ENCODE measurements at regions not wholly inside any gene's neighbourhood (a gene's known extent, or its start where the extent isn't known, plus 50 kb on each side); places are given as distances from the start of the nearest gene placed in this dataset.
"Not testable (repeated sequence)": the region's sequence is repeated elsewhere in the genome, so short reads cannot be mapped to it uniquely, and the experiment has no call there.

DNA sequence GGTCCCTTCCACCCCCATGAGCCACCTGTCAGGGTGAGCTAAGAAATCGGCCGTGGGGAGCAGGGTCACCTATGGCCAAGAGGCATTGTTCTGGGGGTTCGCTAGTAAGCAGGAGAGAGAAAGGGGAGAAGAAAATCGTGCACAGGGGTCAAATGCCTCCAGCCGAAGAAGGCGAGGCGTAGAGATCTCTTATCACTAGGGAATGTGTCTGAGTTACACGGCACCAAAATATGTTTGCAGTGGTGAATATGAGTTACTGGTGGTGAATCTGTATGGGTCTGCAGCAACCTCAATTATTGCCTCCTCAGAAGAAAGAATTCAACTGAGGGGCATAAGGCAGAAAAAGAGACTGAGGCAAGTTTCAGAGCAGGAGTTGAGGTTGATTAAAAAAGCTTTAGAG is 54.2 kb upstream of the RABGAP1L start:
- no peaks in the 10 kb centered on the region for H3K36me3 ChIP-seq
- H3K27ac ChIP-seq, result no peak overlapping the region
- WGBS, 3 donors, result 84 to 88% (median 86%) methylated on average over 8 of the region's 8 CpGs
- TF ChIP-seq POLR2A (IDR thresholded peaks at IDR 0.05), result no peak
- TF ChIP-seq EP300 (IDR thresholded peaks at IDR 0.05), result no peak
- TF ChIP-seq, protein P1, sequence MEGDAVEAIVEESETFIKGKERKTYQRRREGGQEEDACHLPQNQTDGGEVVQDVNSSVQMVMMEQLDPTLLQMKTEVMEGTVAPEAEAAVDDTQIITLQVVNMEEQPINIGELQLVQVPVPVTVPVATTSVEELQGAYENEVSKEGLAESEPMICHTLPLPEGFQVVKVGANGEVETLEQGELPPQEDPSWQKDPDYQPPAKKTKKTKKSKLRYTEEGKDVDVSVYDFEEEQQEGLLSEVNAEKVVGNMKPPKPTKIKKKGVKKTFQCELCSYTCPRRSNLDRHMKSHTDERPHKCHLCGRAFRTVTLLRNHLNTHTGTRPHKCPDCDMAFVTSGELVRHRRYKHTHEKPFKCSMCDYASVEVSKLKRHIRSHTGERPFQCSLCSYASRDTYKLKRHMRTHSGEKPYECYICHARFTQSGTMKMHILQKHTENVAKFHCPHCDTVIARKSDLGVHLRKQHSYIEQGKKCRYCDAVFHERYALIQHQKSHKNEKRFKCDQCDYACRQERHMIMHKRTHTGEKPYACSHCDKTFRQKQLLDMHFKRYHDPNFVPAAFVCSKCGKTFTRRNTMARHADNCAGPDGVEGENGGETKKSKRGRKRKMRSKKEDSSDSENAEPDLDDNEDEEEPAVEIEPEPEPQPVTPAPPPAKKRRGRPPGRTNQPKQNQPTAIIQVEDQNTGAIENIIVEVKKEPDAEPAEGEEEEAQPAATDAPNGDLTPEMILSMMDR (IDR thresholded peaks at IDR 0.05), result no peak
- no peaks in the 10 kb centered on the region for H3K27me3 ChIP-seq
- H3K9me3 ChIP-seq, result no peaks in the 10 kb centered on the region
- intact Hi-C loops (cut with DNase I), result no loop called here
- H3K4me1 ChIP-seq (ENCODE audit: insufficient read depth), result no peaks in the 10 kb centered on the region
- no peak overlapping the region for H3K4me3 ChIP-seq
- DNase-seq, result no peak

DNA sequence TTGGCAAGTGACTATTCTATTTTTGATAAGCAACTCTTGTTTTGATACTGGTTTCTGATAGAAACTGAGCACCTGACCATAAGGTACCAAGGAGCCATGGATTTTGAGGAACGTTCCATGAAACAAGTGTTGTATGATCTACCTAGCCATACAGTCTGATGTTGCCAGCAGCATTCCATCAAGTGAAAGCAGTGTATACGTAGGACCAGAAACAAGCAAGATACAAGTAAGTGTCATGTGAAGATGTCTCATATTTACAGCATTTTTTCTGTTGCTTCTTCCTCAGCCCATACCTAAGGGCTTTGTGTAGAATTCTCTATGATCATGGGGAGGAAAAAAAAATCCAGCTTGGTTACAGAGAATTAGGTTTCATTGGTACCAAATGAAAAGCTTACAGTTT is 55.6 kb upstream of the RABGAP1L start:
- no peak for DNase-seq
- Histone ChIP-seq H3K9me3 (no peaks in the 10 kb centered on the region), H3K27me3 (no peaks in the 10 kb centered on the region), H3K4me3 (no peak overlapping the region), H3K27ac (no peak overlapping the region), H3K4me1 (ENCODE audit: insufficient read depth) (no peaks in the 10 kb centered on the region), H3K36me3 (no peaks in the 10 kb centered on the region)
- TF ChIP-seq EP300 (IDR thresholded peaks at IDR 0.05) (no peak), POLR2A (IDR thresholded peaks at IDR 0.05) (no peak)
- TF ChIP-seq, protein P1 (IDR thresholded peaks at IDR 0.05), result no peak
- intact Hi-C loops (cut with DNase I), result no loop called here
- WGBS, 3 donors, result 82 to 87% (median 83%) methylated on average over 2 of the region's 2 CpGs

DNA sequence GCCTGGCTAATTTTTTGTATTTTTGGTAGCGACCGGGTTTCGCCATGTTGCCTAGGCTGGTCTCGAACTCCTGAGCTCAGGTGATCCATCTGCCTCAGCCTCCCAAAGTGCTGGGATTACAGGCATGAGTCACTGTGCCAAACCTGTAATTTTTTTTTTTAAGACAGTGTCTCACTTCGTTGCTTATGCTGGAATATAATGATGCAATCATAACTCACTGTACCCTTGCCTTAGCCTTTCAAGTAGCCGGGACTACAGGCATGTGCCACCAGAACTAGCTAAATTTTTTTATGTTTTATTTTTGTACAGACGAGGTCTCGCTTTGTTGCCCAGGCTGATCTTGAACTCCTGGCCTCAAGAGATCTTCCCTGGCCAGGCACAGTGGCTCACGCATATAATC is 57.3 kb upstream of the RABGAP1L start:
- intact Hi-C loops (cut with DNase I); H3K27ac ChIP-seq; H3K27me3 ChIP-seq; H3K4me3 ChIP-seq; H3K4me1 ChIP-seq (ENCODE audit: insufficient read depth); DNase-seq; H3K36me3 ChIP-seq; H3K9me3 ChIP-seq: not testable (repeated sequence)
- 86 to 94% (median 89%) methylated on average over 9 of the region's 9 CpGs for WGBS, 3 donors

DNA sequence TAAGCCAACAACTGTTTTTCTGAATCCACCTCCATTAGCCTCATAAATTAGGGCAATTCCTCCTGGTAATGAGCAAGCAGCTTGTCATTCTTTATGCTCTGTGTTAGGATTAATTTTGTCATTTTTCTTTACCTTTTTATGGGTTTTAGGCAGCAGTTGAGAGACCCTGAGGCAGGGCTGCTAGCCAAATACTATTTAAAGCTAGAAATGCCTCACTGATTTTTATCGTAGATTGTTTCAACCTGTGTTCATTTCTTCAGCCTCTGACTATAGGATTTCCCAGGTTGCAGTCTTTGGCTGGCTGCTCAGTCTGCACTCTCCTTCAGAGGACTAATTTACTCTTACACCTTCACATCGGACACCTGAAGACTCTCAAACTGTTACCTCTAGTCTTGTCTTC is 61.9 kb upstream of the RABGAP1L start:
- no peaks in the 10 kb centered on the region for H3K4me1 ChIP-seq (ENCODE audit: insufficient read depth)
- WGBS, 3 donors, result 63 to 86% (median 75%) methylated on average over 2 of the region's 2 CpGs
- no peaks in the 10 kb centered on the region for H3K27me3 ChIP-seq
- TF ChIP-seq EP300 (IDR thresholded peaks at IDR 0.05) (no peak), POLR2A (IDR thresholded peaks at IDR 0.05) (no peak)
- TF ChIP-seq, protein P1 (IDR thresholded peaks at IDR 0.05), result no peak
- no peak for DNase-seq
- H3K9me3 ChIP-seq, result no peaks in the 10 kb centered on the region
- no peak overlapping the region for H3K27ac ChIP-seq
- H3K4me3 ChIP-seq, result no peak overlapping the region
- no peaks in the 10 kb centered on the region for H3K36me3 ChIP-seq
- intact Hi-C loops (cut with DNase I), result no loop called here

DNA sequence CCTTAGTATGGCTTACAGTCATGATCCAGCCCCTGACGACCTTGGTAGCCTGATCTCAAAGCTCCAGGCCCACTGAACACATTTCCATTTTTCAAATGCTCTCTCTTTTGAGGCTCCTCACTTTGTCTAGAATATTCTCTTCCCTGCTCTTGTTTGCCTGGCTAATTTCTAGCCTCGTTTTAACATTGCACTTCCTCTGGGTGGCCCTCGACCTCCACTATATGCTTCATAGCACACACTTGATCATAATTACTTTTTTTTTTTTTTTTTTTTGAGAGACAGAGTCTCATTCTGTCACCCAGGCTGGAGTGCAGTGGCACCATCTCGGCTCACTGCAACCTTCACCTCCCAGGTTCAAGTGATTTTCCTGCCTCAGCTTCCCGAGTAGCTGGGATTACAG is 65.5 kb upstream of the RABGAP1L start:
- DNase-seq; H3K36me3 ChIP-seq; H3K27me3 ChIP-seq; H3K4me3 ChIP-seq; H3K27ac ChIP-seq; H3K4me1 ChIP-seq (ENCODE audit: insufficient read depth); H3K9me3 ChIP-seq; intact Hi-C loops (cut with DNase I): not testable (repeated sequence)
- WGBS, 3 donors, result 74 to 84% (median 81%) methylated on average over 5 of the region's 5 CpGs

DNA sequence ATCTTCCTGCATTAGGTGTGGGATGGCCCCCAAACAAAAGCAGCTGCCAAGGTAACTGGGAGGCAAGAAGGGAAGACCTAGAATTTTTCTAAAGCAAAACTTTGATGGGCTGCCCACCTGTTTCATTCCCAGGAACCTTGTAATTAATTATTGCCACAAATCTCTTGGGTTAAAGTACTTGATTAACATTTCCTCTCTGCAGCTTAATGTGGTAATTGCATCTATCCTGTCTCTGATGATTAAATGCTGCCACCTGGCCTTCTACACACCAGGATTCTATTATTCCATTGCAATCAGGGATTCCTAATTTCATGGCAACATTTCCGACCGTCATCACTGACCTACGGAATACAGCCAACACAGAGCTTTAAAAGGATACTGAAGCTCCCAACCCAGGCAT is 68.3 kb upstream of the RC3H1 start:
- WGBS, 3 donors, result 88 to 100% (median 93%) methylated on average over 3 of the region's 3 CpGs
- intact Hi-C loops (cut with DNase I), result no loop called here
- no peak overlapping the region for H3K4me3 ChIP-seq
- no peak overlapping the region for H3K27ac ChIP-seq
- H3K27me3 ChIP-seq, result no peaks in the 10 kb centered on the region
- no peaks in the 10 kb centered on the region for H3K36me3 ChIP-seq
- no peaks in the 10 kb centered on the region for H3K9me3 ChIP-seq
- no peaks in the 10 kb centered on the region for H3K4me1 ChIP-seq (ENCODE audit: insufficient read depth)
- no peak for TF ChIP-seq POLR2A (IDR thresholded peaks at IDR 0.05)
- TF ChIP-seq EP300 (IDR thresholded peaks at IDR 0.05), result no peak
- TF ChIP-seq, protein P1 (IDR thresholded peaks at IDR 0.05), result no peak
- DNase-seq, result no peak

All from ovary (tissue), 7 donors.